ENCODE measurements at regions not wholly inside any gene's neighbourhood (a gene's known extent, or its start where the extent isn't known, plus 50 kb on each side); places are given as distances from the start of the nearest gene placed in this dataset.
A peak's percentile ranks its signal among the peaks of the same experiment; 100 is the strongest.
"Not testable (repeated sequence)": the region's sequence is repeated elsewhere in the genome, so short reads cannot be mapped to it uniquely, and the experiment has no call there.

GRCh38 chr13:106083620-106084350, 451.7 kb downstream of the EFNB2 start:
- no peak overlapping the region for H3K4me3 ChIP-seq (ENCODE audit: low read length)
- no peak for DNase-seq (ENCODE audit: low read depth)
- peak; percentile 77 for TF ChIP-seq CTCF (conservative IDR thresholded peaks at IDR 0.05; ENCODE audit: low read depth, low read length)

GRCh38 chr13:106081221-106081620, 454.2 kb downstream of the EFNB2 start:
- DNase-seq (ENCODE audit: low read depth); H3K4me3 ChIP-seq (ENCODE audit: low read length): not testable (repeated sequence)

- DNase-seq (ENCODE audit: low read depth), result peak; percentile 3
- no peak for TF ChIP-seq CTCF (conservative IDR thresholded peaks at IDR 0.05; ENCODE audit: low read depth, low read length)
- no peak overlapping the region for H3K4me3 ChIP-seq (ENCODE audit: low read length)
Observed at GRCh38 chr13:106078191-106078590, 457.3 kb downstream of the EFNB2 start.

GRCh38 chr13:106077017-106077416, 458.4 kb downstream of the EFNB2 start:
- DNase-seq (ENCODE audit: low read depth), result no peak
- H3K4me3 ChIP-seq (ENCODE audit: low read length), result no peak overlapping the region
- TF ChIP-seq CTCF (conservative IDR thresholded peaks at IDR 0.05; ENCODE audit: low read depth, low read length), result no peak

GRCh38 chr13:106072014-106072413, 463.4 kb downstream of the EFNB2 start:
- no peak overlapping the region for H3K4me3 ChIP-seq (ENCODE audit: low read length)
- TF ChIP-seq CTCF (conservative IDR thresholded peaks at IDR 0.05; ENCODE audit: low read depth, low read length), result no peak
- no peak for DNase-seq (ENCODE audit: low read depth)

GRCh38 chr13:106063591-106064313, 471.7 kb downstream of the EFNB2 start:
- peak; percentile 58 for DNase-seq (ENCODE audit: low read depth)
- TF ChIP-seq CTCF (conservative IDR thresholded peaks at IDR 0.05; ENCODE audit: low read depth, low read length), result no peak

GRCh38 chr13:106061781-106062180, 473.7 kb downstream of the EFNB2 start:
- H3K4me3 ChIP-seq (ENCODE audit: low read length), result no peak overlapping the region
- TF ChIP-seq CTCF (conservative IDR thresholded peaks at IDR 0.05; ENCODE audit: low read depth, low read length), result no peak
- no peak for DNase-seq (ENCODE audit: low read depth)

More at GRCh38 chr13:106063591-106064313, 471.7 kb downstream of the EFNB2 start:
- no peak overlapping the region for H3K4me3 ChIP-seq (ENCODE audit: low read length)

All from retinal pigment epithelial cell (primary cell).